Epithelial cell of proximal tubule (primary cell): ENCODE measurements at regions not wholly inside any gene's neighbourhood (a gene's known extent, or its start where the extent isn't known, plus 50 kb on each side); places are given as distances from the start of the nearest gene placed in this dataset.

ENCODE experiments used
- DNase-seq: peaks from one replicate; pipeline ENCODE4 v3.0.0-alpha.2; 2011; ENCODE audit warnings: low read depth
- H3K4me3 ChIP-seq: 2 replicates; pipeline ENCODE4 v1.5.1; 2011; ENCODE audit warnings: low read depth, mild to moderate bottlenecking, low read length
- TF ChIP-seq, protein P1 (sequence below): conservative IDR thresholded peaks from 2 replicates; pipeline ENCODE4 v1.5.1; 2012; ENCODE audit warnings: low read depth, mild to moderate bottlenecking, low read length

DNA sequence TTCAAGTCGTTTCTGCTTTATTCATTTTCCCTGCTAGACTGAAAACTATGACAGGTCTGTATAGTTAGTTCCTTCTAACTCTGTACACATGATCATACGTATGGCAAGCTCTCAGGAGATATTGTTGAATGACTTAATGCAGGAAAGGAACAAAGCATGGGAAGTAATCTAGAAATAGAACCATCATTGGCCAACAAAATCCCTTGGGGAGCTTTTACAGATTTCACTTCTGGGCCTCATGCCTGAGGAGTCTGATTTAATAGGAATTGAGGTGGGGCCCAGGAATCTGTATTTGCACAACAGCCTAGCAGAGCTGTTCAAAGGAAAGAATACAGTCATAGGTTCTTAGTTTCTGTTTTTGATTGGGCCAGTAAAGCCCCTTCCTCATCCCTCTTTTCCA is 229.2 kb downstream of the MAP2K6 start:
- no peak for DNase-seq
- TF ChIP-seq, protein P1, sequence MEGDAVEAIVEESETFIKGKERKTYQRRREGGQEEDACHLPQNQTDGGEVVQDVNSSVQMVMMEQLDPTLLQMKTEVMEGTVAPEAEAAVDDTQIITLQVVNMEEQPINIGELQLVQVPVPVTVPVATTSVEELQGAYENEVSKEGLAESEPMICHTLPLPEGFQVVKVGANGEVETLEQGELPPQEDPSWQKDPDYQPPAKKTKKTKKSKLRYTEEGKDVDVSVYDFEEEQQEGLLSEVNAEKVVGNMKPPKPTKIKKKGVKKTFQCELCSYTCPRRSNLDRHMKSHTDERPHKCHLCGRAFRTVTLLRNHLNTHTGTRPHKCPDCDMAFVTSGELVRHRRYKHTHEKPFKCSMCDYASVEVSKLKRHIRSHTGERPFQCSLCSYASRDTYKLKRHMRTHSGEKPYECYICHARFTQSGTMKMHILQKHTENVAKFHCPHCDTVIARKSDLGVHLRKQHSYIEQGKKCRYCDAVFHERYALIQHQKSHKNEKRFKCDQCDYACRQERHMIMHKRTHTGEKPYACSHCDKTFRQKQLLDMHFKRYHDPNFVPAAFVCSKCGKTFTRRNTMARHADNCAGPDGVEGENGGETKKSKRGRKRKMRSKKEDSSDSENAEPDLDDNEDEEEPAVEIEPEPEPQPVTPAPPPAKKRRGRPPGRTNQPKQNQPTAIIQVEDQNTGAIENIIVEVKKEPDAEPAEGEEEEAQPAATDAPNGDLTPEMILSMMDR = no peak

DNA sequence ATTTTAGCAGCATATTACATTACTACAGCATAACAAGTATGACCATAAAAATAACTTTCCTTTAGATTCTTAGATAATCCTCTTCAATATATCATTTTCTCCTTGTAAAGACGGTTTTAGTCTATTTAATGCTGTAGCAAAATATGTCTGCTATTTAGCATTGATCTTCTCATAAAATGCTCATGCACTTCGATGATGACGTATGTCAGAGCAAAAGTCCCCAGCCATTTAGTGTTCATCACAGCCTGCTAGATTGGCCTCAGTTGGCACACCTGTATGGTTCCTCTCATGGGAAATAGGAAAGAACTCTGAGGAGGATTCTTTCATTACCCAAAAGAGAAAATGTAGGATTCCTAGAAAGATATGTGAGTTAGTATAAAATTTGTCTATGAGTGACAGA is 232.2 kb downstream of the MAP2K6 start:
- TF ChIP-seq, protein P1 = no peak
- DNase-seq = no peak
- no peak overlapping the region for H3K4me3 ChIP-seq

More for the DNA sequence above, 229.2 kb downstream of the MAP2K6 start:
- no peak overlapping the region for H3K4me3 ChIP-seq

DNA sequence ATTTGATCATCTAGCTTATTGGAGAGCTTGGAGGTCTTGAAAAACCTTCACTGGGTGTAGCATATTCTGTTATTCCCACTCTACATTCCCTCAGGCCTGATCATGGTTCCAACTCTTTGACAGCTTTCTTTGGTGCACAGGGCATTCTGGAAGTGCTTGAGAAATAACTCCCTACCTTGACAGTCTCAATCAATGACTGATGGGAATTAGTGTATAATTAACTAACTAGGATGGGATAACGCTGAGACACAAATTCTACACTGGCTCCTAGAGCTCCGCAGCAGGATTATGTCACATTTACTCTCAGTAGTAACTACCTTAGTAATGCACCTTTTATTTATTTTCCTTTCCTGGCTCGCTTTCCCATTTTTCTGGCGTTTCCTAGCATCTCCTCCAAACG is 236.4 kb downstream of the MAP2K6 start:
- TF ChIP-seq, protein P1 = no peak
- no peak overlapping the region for H3K4me3 ChIP-seq
- DNase-seq = peak; percentile 19

DNA sequence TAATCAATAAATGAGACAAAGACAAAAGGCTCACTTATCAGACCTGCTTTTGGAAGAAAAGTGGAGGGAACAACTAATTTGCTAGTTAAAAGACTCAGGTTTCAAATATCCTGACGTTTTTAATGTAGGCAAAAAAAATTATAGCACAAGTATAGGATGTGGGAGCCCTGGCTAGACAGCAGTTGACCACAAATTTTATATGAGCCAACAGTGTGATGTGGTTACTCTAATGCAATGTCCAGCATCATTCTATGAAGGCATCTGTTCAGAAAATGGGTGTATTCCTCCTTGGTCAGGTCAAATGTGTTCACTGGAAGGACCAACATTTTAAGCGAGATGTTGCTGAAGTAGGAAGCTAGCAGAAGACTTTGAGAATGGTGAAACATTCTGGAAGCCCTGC is 237.4 kb downstream of the MAP2K6 start:
- no peak for DNase-seq
- TF ChIP-seq, protein P1 = no peak

DNA sequence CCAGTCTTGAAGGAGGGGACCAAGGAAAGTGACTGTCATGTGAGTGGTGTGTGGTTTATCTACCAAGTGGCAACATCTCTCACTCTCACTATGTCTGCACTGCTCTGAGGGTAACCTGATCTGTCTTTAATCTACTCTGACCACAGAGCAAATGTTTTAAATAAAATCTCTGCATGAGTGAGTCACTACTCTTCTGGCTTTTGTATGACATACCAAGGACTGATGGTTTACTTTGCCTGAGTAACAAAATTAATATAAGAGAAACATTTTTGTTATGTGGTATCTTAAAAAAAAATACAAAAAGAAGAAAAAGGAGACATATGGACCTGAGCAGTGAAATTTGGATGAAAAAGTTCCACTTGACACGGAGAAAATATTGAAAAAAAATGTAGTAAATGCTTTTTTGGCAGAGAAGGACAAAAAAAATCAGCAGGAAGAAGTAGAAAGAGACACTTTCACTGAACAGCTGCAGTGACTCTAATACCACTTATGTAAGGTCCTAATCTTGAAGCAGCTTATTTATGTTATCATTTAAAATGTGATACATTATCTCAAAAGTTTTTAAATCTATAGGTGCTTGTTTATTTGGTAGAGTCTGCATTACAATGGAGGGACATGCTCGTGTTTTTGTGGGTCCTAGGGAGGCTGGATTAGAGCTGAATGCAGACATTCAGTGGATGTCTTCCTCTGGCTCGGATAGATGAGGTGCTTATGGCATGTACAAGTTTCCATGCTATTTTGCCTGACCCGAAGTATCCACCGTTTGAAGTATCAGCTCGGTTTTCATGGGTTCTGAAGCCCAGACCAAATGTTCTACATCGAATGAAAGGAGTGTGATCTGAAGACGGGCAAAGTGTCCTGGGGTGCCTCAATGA is 240.7 kb downstream of the MAP2K6 start:
- no peak overlapping the region for H3K4me3 ChIP-seq
- TF ChIP-seq, protein P1 = no peak
- DNase-seq = no peak

More for the DNA sequence above, 237.4 kb downstream of the MAP2K6 start:
- H3K4me3 ChIP-seq = no peak overlapping the region

DNA sequence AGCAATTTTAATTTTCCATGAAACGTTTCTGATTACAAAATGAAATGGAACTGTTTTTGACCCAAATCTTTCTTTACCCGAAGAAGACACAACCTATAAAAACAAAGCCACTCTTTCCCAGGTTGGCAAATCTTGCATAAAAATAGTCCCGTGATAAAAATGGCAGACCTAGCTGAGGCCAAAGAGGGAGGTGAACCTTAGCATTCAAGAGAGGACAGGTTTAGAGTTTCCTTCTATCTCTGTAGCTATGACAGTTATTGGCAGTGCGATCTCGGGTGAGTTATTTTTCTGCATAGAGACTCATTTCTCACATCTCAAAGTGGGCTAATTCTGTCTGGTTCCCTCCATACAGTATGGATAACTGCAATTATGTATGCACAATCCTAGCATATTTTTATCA is 241.4 kb downstream of the MAP2K6 start:
- DNase-seq = no peak
- TF ChIP-seq, protein P1 = no peak
- no peak overlapping the region for H3K4me3 ChIP-seq
